ENCODE measurements at regions not wholly inside any gene's neighbourhood (a gene's known extent, or its start where the extent isn't known, plus 50 kb on each side); places are given as distances from the start of the nearest gene placed in this dataset.

DNA sequence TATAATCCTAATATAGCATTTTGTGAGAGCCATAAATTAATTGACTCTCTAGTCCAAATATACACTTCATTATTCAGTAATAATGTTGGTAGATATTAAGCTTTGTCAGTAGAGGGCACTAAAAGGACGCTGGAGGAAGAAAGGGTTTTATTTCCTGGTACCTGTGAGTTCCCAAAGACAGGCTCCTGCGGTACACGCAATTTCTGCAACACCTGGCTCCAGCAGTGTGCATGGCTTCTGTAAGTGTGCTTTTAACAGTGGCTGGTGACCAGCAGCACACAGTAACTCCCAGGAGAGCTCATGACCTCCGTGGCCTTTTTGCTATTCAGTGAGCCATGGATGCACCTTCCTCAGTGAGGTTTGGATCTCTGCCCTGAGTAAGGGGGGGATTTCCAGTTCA lies 338.3 kb upstream of the ZNF385D start:
- no peak for TF ChIP-seq EZH2 (IDR thresholded peaks at IDR 0.05; ENCODE audit: borderline replicate concordance, low read depth, low read length, poor library complexity, severe bottlenecking)
- TF ChIP-seq, protein P1, sequence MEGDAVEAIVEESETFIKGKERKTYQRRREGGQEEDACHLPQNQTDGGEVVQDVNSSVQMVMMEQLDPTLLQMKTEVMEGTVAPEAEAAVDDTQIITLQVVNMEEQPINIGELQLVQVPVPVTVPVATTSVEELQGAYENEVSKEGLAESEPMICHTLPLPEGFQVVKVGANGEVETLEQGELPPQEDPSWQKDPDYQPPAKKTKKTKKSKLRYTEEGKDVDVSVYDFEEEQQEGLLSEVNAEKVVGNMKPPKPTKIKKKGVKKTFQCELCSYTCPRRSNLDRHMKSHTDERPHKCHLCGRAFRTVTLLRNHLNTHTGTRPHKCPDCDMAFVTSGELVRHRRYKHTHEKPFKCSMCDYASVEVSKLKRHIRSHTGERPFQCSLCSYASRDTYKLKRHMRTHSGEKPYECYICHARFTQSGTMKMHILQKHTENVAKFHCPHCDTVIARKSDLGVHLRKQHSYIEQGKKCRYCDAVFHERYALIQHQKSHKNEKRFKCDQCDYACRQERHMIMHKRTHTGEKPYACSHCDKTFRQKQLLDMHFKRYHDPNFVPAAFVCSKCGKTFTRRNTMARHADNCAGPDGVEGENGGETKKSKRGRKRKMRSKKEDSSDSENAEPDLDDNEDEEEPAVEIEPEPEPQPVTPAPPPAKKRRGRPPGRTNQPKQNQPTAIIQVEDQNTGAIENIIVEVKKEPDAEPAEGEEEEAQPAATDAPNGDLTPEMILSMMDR (conservative IDR thresholded peaks at IDR 0.05; ENCODE audit: low read depth, low read length), result peak; percentile 37; the same call in 1 of the 2 replicates
